Activated CD4-positive, alpha-beta T cell treated with anti-CD3 and anti-CD28 coated beads for 36 hours (primary cell): ENCODE measurements at regions not wholly inside any gene's neighbourhood (a gene's known extent, or its start where the extent isn't known, plus 50 kb on each side); places are given as distances from the start of the nearest gene placed in this dataset.
"Not testable (repeated sequence)": the region's sequence is repeated elsewhere in the genome, so short reads cannot be mapped to it uniquely, and the experiment has no call there.

ENCODE experiments used
- ATAC-seq: fragments of 200-7000 bp; cut with Tn5 transposase; one replicate; pipeline ENCODE4 v1.10.0; 2021; ENCODE audit warnings: mild to moderate bottlenecking, moderate library complexity
- CTCF ChIA-PET: fragments of 350-600 bp; sonication (Branson Sonifier 250); formaldehyde crosslinking; loops from one replicate; lab custom pipeline; 2021; ENCODE audit warnings: antibody characterized with exemption; lab: Charles Lee
- POLR2A ChIA-PET: fragments of 350-600 bp; sonication (Branson Sonifier 250); formaldehyde crosslinking; loops from one replicate; lab custom pipeline; 2021; ENCODE audit warnings: antibody characterized with exemption, inconsistent platforms; lab: Charles Lee
- DNase-seq: peaks from one replicate; pipeline ENCODE4 v3.0.0-alpha.2; 2020
- H3K27ac Mint-ChIP-seq: one replicate; pipeline ENCODE4 v1.8.0; 2021; ENCODE audit warnings: mixed read lengths
- H3K27me3 Mint-ChIP-seq: one replicate; pipeline ENCODE4 v1.8.0; 2021; ENCODE audit warnings: mixed read lengths
- H3K36me3 Mint-ChIP-seq: one replicate; pipeline ENCODE4 v1.8.0; 2021; ENCODE audit warnings: low read depth, mixed read lengths
- H3K4me1 Mint-ChIP-seq: one replicate; pipeline ENCODE4 v1.8.0; 2021; ENCODE audit warnings: mixed read lengths
- H3K4me3 Mint-ChIP-seq: one replicate; pipeline ENCODE4 v1.8.0; 2021; ENCODE audit warnings: mild to moderate bottlenecking, moderate library complexity, mixed read lengths
- H3K9me3 Mint-ChIP-seq: one replicate; pipeline ENCODE4 v1.8.0; 2021; ENCODE audit warnings: low read depth, mixed read lengths
- intact Hi-C, 2 experiments: fragments of 100-400 bp; cut with DNase I in 1 of 2; cut with micrococcal nuclease in 1 of 2; formaldehyde crosslinking; loops; one replicate each; pipeline versions ENCODE4 v1.14.2 to v1.15.1; 2022 to 2024; cut with DNase I, micrococcal nuclease

- no peak overlapping the region for H3K4me3 Mint-ChIP-seq
- ChIA-PET CTCF (interaction anchor here (0.7 kb wide), 3 partner anchors 10 to 93 kb away, joined by 3 to 5 read pairs (median 3); no protein-coding TSS in a partner anchor), POLR2A (no interaction called here)
- no peak overlapping the region for H3K27ac Mint-ChIP-seq
- peaks cover 11% of the 10 kb centered on the region for H3K27me3 Mint-ChIP-seq
- intact Hi-C loops, result no loop called here
- DNase-seq (no peak), ATAC-seq (no peak)
- no peaks in the 10 kb centered on the region for H3K36me3 Mint-ChIP-seq
- H3K4me1 Mint-ChIP-seq, result no peaks in the 10 kb centered on the region
- H3K9me3 Mint-ChIP-seq, result no peaks in the 10 kb centered on the region
Measured at GRCh38 chr13:109986851-109987250, 200.5 kb upstream of the IRS2 start.

- ATAC-seq (no peak), DNase-seq (no peak)
- POLR2A ChIA-PET, result no interaction called here
- intact Hi-C loops, result no loop called here
- peaks cover 11% of the 10 kb centered on the region for H3K27me3 Mint-ChIP-seq
- no peak overlapping the region for H3K27ac Mint-ChIP-seq
- no peaks in the 10 kb centered on the region for H3K4me1 Mint-ChIP-seq
- H3K9me3 Mint-ChIP-seq, result no peaks in the 10 kb centered on the region
- CTCF ChIA-PET, result interaction anchor here (0.7 kb wide), 1 partner anchor 49 kb away, joined by 3 read pairs; no protein-coding TSS in a partner anchor
- H3K36me3 Mint-ChIP-seq, result no peaks in the 10 kb centered on the region
- no peak overlapping the region for H3K4me3 Mint-ChIP-seq
Measured at GRCh38 chr13:109985871-109986450, 199.6 kb upstream of the IRS2 start.

DNA sequence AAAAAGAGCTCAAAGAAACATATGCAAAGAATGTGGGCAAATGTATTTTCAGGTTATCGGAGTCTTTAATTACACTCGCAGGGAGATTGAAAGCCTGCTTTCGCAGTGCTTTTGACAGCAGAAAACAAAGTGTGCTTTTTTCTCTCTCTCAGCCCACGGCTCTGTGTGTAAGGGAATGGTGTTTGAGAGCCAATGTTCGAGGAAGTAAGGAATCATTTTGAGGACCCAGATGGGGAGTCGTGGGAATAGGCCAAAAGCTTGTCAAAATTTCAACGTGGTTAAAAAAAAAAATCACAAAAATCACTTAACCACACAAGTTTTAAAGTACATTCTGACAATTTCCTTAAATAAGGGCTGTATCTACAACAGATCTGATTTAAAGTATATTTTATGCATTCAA, 197.1 kb upstream of the IRS2 start:
- H3K4me3 Mint-ChIP-seq, result no peak overlapping the region

GRCh38 chr13:109981000-109981399, 194.6 kb upstream of the IRS2 start:
- no peak for DNase-seq
- no peaks in the 10 kb centered on the region for H3K9me3 Mint-ChIP-seq
- ChIA-PET CTCF (no interaction called here), POLR2A (no interaction called here)
- H3K27me3 Mint-ChIP-seq, result peaks cover 13% of the 10 kb centered on the region
- no peak overlapping the region for H3K4me3 Mint-ChIP-seq
- no peaks in the 10 kb centered on the region for H3K4me1 Mint-ChIP-seq
- no peak for ATAC-seq
- H3K27ac Mint-ChIP-seq, result no peak overlapping the region
- intact Hi-C loops, result no loop called here
- no peaks in the 10 kb centered on the region for H3K36me3 Mint-ChIP-seq

More for the DNA sequence above, 197.1 kb upstream of the IRS2 start:
- POLR2A ChIA-PET, result no interaction called here
- Mint-ChIP-seq H3K36me3 (no peaks in the 10 kb centered on the region), H3K27me3 (peaks cover 14% of the 10 kb centered on the region), H3K27ac (no peak overlapping the region), H3K4me1 (no peaks in the 10 kb centered on the region), H3K9me3 (no peaks in the 10 kb centered on the region)
- ATAC-seq, result no peak
- intact Hi-C loops, result no loop called here
- CTCF ChIA-PET, result interaction anchor here (0.6 kb wide), 2 partner anchors 12 to 147 kb away, joined by 3 to 4 read pairs; no protein-coding TSS in a partner anchor
- DNase-seq, result no peak

DNA sequence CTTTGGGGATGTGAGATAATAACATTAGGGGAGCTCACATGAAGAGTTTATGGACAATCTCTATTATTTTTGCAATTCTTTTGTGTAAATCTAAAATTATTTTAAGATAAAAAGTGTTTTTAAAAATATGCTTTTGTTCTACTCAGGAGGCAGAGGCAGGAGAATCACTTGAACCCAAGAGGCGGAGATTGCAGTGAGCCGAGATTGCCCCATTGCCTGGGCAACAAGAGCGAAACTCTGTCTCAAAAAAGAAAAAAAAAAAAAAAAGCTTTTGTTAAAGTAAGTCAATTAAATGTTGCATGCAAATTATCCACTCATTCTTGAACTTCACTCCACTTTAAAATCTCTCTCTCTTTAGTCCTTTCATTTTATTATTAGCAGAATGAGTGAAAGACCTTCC, 193.3 kb upstream of the IRS2 start:
- DNase-seq, H3K4me3 Mint-ChIP-seq, CTCF ChIA-PET, H3K36me3 Mint-ChIP-seq, H3K4me1 Mint-ChIP-seq, H3K9me3 Mint-ChIP-seq, H3K27ac Mint-ChIP-seq, POLR2A ChIA-PET, ATAC-seq, intact Hi-C loops: not testable (repeated sequence)
- H3K27me3 Mint-ChIP-seq, result peaks cover 13% of the 10 kb centered on the region

DNA sequence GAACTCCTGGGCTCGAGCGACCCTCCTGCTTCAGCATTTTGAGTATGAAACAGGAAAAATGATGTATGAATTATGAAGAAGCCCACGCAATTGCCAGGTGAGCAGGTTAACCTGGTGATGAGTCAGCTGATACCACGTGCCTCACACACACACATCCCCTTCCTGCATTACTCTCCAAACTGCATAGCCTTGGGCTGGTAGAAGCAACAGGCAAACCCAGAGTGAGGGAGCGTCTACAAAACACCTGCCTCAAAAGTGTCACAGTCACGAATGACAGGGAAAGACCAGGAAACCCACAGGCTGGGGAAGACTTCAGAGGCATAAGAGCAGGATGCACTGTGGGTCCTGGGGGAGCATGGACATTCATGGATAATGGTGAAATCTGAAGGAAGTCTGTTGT, 192.8 kb upstream of the IRS2 start:
- H3K4me3 Mint-ChIP-seq, result no peak overlapping the region
- no peak for DNase-seq
- H3K27ac Mint-ChIP-seq, result no peak overlapping the region
- ATAC-seq, result no peak
- H3K4me1 Mint-ChIP-seq, result no peaks in the 10 kb centered on the region
- no peaks in the 10 kb centered on the region for H3K36me3 Mint-ChIP-seq
- no peaks in the 10 kb centered on the region for H3K9me3 Mint-ChIP-seq
- peaks cover 13% of the 10 kb centered on the region for H3K27me3 Mint-ChIP-seq
- CTCF ChIA-PET, result no interaction called here
- POLR2A ChIA-PET, result no interaction called here
- intact Hi-C loops, result no loop called here

GRCh38 chr13:109977212-109977968, 191.0 kb upstream of the IRS2 start:
- peaks cover 7% of the 10 kb centered on the region for H3K27me3 Mint-ChIP-seq
- no peak for DNase-seq
- ChIA-PET CTCF (no interaction called here), POLR2A (no interaction called here)
- H3K36me3 Mint-ChIP-seq, result no peaks in the 10 kb centered on the region
- H3K9me3 Mint-ChIP-seq, result no peaks in the 10 kb centered on the region
- no peaks in the 10 kb centered on the region for H3K4me1 Mint-ChIP-seq
- no peak for ATAC-seq
- H3K27ac Mint-ChIP-seq, result no peak overlapping the region
- no peak overlapping the region for H3K4me3 Mint-ChIP-seq
- intact Hi-C loops, result no loop called here

GRCh38 chr13:109976206-109976997, 190.0 kb upstream of the IRS2 start:
- H3K27ac Mint-ChIP-seq, result no peak overlapping the region
- intact Hi-C loops, result no loop called here
- no peak overlapping the region for H3K4me3 Mint-ChIP-seq
- no peaks in the 10 kb centered on the region for H3K4me1 Mint-ChIP-seq
- H3K9me3 Mint-ChIP-seq, result no peaks in the 10 kb centered on the region
- no peaks in the 10 kb centered on the region for H3K36me3 Mint-ChIP-seq
- H3K27me3 Mint-ChIP-seq, result peaks cover 5% of the 10 kb centered on the region
- no peak for ATAC-seq
- POLR2A ChIA-PET, result no interaction called here
- CTCF ChIA-PET, result interaction anchor here (0.9 kb wide), 2 partner anchors 11 to 13 kb away, joined by 3 to 4 read pairs; no protein-coding TSS in a partner anchor
- DNase-seq, result no peak

- intact Hi-C loops, result no loop called here
- Mint-ChIP-seq H3K27ac (no peak overlapping the region), H3K4me3 (no peak overlapping the region), H3K9me3 (peaks cover 10% of the 10 kb centered on the region), H3K27me3 (peaks cover 4% of the 10 kb centered on the region), H3K36me3 (no peaks in the 10 kb centered on the region), H3K4me1 (no peaks in the 10 kb centered on the region)
- ChIA-PET CTCF (no interaction called here), POLR2A (no interaction called here)
- no peak for ATAC-seq
- DNase-seq, result no peak
Measured at GRCh38 chr13:109974354-109974753, 188.0 kb upstream of the IRS2 start.

DNA sequence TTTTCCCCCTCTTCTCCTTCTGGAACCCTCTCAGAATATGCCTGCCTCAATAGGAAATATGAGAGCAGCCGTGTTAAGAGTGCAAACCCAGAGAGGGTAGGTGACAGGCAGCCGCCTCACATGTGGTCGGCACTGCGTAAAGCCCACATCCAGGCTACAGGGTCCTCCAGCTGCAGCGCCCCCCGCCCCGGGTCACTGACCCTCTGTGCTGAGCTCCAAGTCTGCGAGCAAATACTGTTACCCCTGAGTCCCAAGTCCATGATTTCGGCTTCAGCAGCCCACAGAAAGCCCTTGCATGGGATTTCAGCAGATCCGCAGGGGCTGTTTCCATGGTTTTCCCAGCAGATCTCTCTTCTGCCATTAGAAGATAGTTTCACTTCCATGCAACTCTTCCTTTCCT, 186.9 kb upstream of the IRS2 start:
- Mint-ChIP-seq H3K4me1 (no peaks in the 10 kb centered on the region), H3K9me3 (peaks cover 10% of the 10 kb centered on the region), H3K27ac (no peak overlapping the region), H3K27me3 (peaks cover 2% of the 10 kb centered on the region), H3K4me3 (no peak overlapping the region), H3K36me3 (no peaks in the 10 kb centered on the region)
- no peak for ATAC-seq
- no peak for DNase-seq
- CTCF ChIA-PET, result no interaction called here
- intact Hi-C loops, result no loop called here
- POLR2A ChIA-PET, result no interaction called here

DNA sequence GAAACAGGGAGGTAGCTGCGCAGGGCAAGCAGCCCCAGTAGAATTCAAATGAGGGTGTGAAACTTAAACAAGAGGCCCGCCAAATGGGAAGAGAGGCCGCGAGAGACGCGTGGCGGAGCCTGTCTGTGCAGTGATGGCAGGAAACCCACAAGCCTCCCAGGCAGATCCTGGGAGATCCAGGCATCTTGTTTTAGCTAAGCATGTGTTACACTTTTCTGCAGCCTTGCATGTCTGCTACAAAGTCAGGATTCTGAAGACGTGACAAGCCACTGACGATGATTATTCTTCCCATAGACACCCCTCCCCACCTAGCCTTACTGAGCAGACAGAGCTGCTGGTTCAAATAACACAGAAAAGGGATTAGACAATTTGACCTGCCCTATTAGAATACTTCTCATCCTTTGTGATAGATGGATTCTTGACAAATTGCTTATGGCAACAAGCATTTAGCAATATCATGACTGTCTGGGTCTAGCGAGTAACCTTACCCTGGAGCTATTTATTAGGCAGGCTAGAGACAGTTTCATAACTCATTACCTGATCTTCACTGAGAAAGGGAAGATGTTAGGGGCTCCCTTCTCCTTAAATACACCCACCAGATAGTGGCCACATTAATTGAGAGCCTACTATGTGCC, 185.2 kb upstream of the IRS2 start:
- POLR2A ChIA-PET, result no interaction called here
- no peak overlapping the region for H3K27ac Mint-ChIP-seq
- H3K4me3 Mint-ChIP-seq, result no peak overlapping the region
- ATAC-seq, result no peak
- H3K27me3 Mint-ChIP-seq, result no peaks in the 10 kb centered on the region
- CTCF ChIA-PET, result interaction anchor here (0.7 kb wide), 1 partner anchor 12 kb away, joined by 3 read pairs; no protein-coding TSS in a partner anchor
- peaks cover 10% of the 10 kb centered on the region for H3K9me3 Mint-ChIP-seq
- H3K4me1 Mint-ChIP-seq, result no peaks in the 10 kb centered on the region
- DNase-seq, result no peak
- intact Hi-C loops, result no loop called here
- H3K36me3 Mint-ChIP-seq, result no peaks in the 10 kb centered on the region
